ENCODE measurements at regions not wholly inside any gene's neighbourhood (a gene's known extent, or its start where the extent isn't known, plus 50 kb on each side); places are given as distances from the start of the nearest gene placed in this dataset.

- TF ChIP-seq POLR2A (IDR thresholded peaks at IDR 0.05), result no peak
- TF ChIP-seq, protein P1, sequence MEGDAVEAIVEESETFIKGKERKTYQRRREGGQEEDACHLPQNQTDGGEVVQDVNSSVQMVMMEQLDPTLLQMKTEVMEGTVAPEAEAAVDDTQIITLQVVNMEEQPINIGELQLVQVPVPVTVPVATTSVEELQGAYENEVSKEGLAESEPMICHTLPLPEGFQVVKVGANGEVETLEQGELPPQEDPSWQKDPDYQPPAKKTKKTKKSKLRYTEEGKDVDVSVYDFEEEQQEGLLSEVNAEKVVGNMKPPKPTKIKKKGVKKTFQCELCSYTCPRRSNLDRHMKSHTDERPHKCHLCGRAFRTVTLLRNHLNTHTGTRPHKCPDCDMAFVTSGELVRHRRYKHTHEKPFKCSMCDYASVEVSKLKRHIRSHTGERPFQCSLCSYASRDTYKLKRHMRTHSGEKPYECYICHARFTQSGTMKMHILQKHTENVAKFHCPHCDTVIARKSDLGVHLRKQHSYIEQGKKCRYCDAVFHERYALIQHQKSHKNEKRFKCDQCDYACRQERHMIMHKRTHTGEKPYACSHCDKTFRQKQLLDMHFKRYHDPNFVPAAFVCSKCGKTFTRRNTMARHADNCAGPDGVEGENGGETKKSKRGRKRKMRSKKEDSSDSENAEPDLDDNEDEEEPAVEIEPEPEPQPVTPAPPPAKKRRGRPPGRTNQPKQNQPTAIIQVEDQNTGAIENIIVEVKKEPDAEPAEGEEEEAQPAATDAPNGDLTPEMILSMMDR (IDR thresholded peaks at IDR 0.05), result no peak
Measured at GRCh38 chr6:67606906-67607828, 1027.9 kb upstream of the ADGRB3 start.

All from vagina (tissue), 2 donors.